HEK293 (cell line): ENCODE measurements at regions not wholly inside any gene's neighbourhood (a gene's known extent, or its start where the extent isn't known, plus 50 kb on each side); places are given as distances from the start of the nearest gene placed in this dataset.

Source experiments
- CTCF ChIA-PET: fragments of 350-600 bp; formaldehyde crosslinking; extraction: SDS; loops from one replicate; lab custom pipeline; 2021; ENCODE audit warnings: antibody characterized with exemption; lab: Yijun Ruan, JAX
- POLR2A ChIA-PET: fragments of 300-600 bp; formaldehyde crosslinking; extraction: SDS; loops from one replicate; lab custom pipeline; 2020; ENCODE audit warnings: antibody characterized with exemption, inconsistent platforms; lab: Yijun Ruan, JAX
- H3K27ac ChIP-seq: fragments of 200-500 bp; sonication (Bioruptor generic); 2 replicates; pipeline ENCODE4 v1.5.1; 2014; ENCODE audit warnings: low read depth, low read length, control low read depth, inconsistent platforms; ENCODE audit errors: extremely low read depth
- H3K36me3 ChIP-seq, 2 experiments: fragments of 200-500 bp in 1 of 2; sonication (Bioruptor generic) in 1 of 2; 1 replicate in 1 of 2; 2 replicates in 1 of 2; pipeline ENCODE4 v1.5.1; 2014 to 2017; ENCODE audit warnings: inconsistent platforms in 2 of 2, low read length in 2 of 2; ENCODE audit not compliant: control insufficient read depth in 2 of 2, insufficient read depth in 1 of 2
- H3K4me1 ChIP-seq: fragments of 200-500 bp; sonication (Bioruptor generic); 2 replicates; pipeline ENCODE4 v1.5.1; 2014; ENCODE audit warnings: mild to moderate bottlenecking, low read length, inconsistent platforms; ENCODE audit not compliant: control insufficient read depth, insufficient read depth
- H3K4me3 ChIP-seq: 2 replicates; pipeline ENCODE4 v1.5.1; 2011; ENCODE audit warnings: low read depth, mild to moderate bottlenecking, control low read depth, low read length, moderate library complexity
- H3K9me3 ChIP-seq: fragments of 200-500 bp; sonication (Bioruptor generic); 2 replicates; pipeline ENCODE4 v1.5.1; 2014; ENCODE audit warnings: low read depth, low read length, inconsistent platforms; ENCODE audit not compliant: control insufficient read depth, insufficient read depth
- BCL6B ChIP-seq: fragments of 450-650 bp; formaldehyde crosslinking; IDR thresholded peaks from 2 replicates; pipeline ENCODE4 v1.5.1; 2017; ENCODE audit warnings: missing biosample characterization, missing genetic modification characterization
- GLI2 ChIP-seq: fragments of 450-650 bp; formaldehyde crosslinking; IDR thresholded peaks from 2 replicates; pipeline ENCODE4; 2017; ENCODE audit warnings: missing biosample characterization, missing genetic modification characterization, low read depth, borderline replicate concordance
- GLIS1 ChIP-seq: fragments of 450-650 bp; formaldehyde crosslinking; IDR thresholded peaks from 2 replicates; pipeline ENCODE4 v1.5.1; 2016; ENCODE audit warnings: missing biosample characterization, missing genetic modification characterization
- IKZF3 ChIP-seq: fragments of 450-650 bp; IDR thresholded peaks from 2 replicates; pipeline ENCODE4 v1.5.0; 2018; ENCODE audit warnings: missing biosample characterization, mild to moderate bottlenecking, missing genetic modification characterization, moderate library complexity
- INSM2 ChIP-seq: fragments of 450-650 bp; formaldehyde crosslinking; IDR thresholded peaks from 2 replicates; pipeline ENCODE4 v1.5.1; 2016; ENCODE audit warnings: missing biosample characterization, missing genetic modification characterization
- KLF9 ChIP-seq: fragments of 450-650 bp; formaldehyde crosslinking; IDR thresholded peaks from 2 replicates; pipeline ENCODE4 v1.5.1; 2016; ENCODE audit warnings: missing biosample characterization, missing genetic modification characterization, low read depth
- MEIS1 ChIP-seq: sonication (generic); formaldehyde crosslinking; IDR thresholded peaks from 2 replicates; pipeline ENCODE4 v1.8.1; 2022; ENCODE audit warnings: missing genetic modification reagents, mild to moderate bottlenecking, borderline replicate concordance
- RBAK ChIP-seq: fragments of 450-650 bp; formaldehyde crosslinking; IDR thresholded peaks from 2 replicates; pipeline ENCODE4 v1.5.1; 2016; ENCODE audit warnings: missing biosample characterization, missing genetic modification characterization
- SCRT2 ChIP-seq: fragments of 450-650 bp; formaldehyde crosslinking; IDR thresholded peaks from 2 replicates; pipeline ENCODE4 v1.5.1; 2016; ENCODE audit warnings: missing biosample characterization, missing genetic modification characterization
- SETDB1 ChIP-seq: IDR thresholded peaks from one replicate; pipeline ENCODE4 v1.6.1; 2017; ENCODE audit warnings: mild to moderate bottlenecking, low read length, moderate library complexity, mixed read lengths; ENCODE audit not compliant: insufficient read length
- TRIM28 ChIP-seq: IDR thresholded peaks from 2 replicates; pipeline ENCODE4 v1.6.1; 2011; ENCODE audit warnings: low read length, control low read depth, borderline replicate concordance
- WT1 ChIP-seq: fragments of 450-650 bp; formaldehyde crosslinking; IDR thresholded peaks from 2 replicates; pipeline ENCODE4 v1.5.1; 2016; ENCODE audit warnings: missing biosample characterization, missing genetic modification characterization
- ZBTB48 ChIP-seq: fragments of 450-650 bp; formaldehyde crosslinking; IDR thresholded peaks from 2 replicates; pipeline ENCODE4 v1.5.1; 2016; ENCODE audit warnings: missing biosample characterization, missing genetic modification characterization
- ZNF133 ChIP-seq: fragments of 450-650 bp; formaldehyde crosslinking; IDR thresholded peaks from 2 replicates; pipeline ENCODE4 v1.5.1; 2016; ENCODE audit warnings: missing biosample characterization, missing genetic modification characterization
- ZNF148 ChIP-seq: fragments of 450-650 bp; formaldehyde crosslinking; IDR thresholded peaks from 2 replicates; pipeline ENCODE4 v1.5.0; 2017; ENCODE audit warnings: missing biosample characterization, missing genetic modification characterization, borderline replicate concordance
- ZNF155 ChIP-seq: fragments of 450-650 bp; formaldehyde crosslinking; IDR thresholded peaks from 2 replicates; pipeline ENCODE4 v1.5.1; 2016; ENCODE audit warnings: missing biosample characterization, missing genetic modification characterization
- ZNF184 ChIP-seq: fragments of 450-650 bp; IDR thresholded peaks from 2 replicates; pipeline ENCODE4 v1.5.1; 2018; ENCODE audit warnings: missing biosample characterization, mild to moderate bottlenecking, missing genetic modification characterization
- ZNF274 ChIP-seq, 2 experiments: fragments of 200-500 bp in 1 of 2; fragments of 450-650 bp in 1 of 2; sonication (Bioruptor generic) in 1 of 2; formaldehyde crosslinking in 1 of 2; IDR thresholded peaks; 2 replicates each; pipeline versions ENCODE4 v1.5.1 to v1.6.1; 2014 to 2016; ENCODE audit warnings: borderline replicate concordance in 1 of 2, inconsistent platforms in 1 of 2, low read length in 1 of 2, missing biosample characterization in 1 of 2, missing genetic modification characterization in 1 of 2
- ZNF280D ChIP-seq: fragments of 450-650 bp; formaldehyde crosslinking; IDR thresholded peaks from 2 replicates; pipeline ENCODE4 v1.5.1; 2016; ENCODE audit warnings: missing biosample characterization, missing genetic modification characterization
- ZNF324 ChIP-seq: fragments of 450-650 bp; formaldehyde crosslinking; IDR thresholded peaks from 2 replicates; pipeline ENCODE4 v1.5.1; 2016; ENCODE audit warnings: missing biosample characterization, missing genetic modification characterization
- ZNF366 ChIP-seq: fragments of 450-650 bp; formaldehyde crosslinking; conservative IDR thresholded peaks from 2 replicates; pipeline ENCODE4 v1.5.1; 2016; ENCODE audit warnings: missing biosample characterization, missing genetic modification characterization
- ZNF394 ChIP-seq: fragments of 450-650 bp; formaldehyde crosslinking; IDR thresholded peaks from 2 replicates; pipeline ENCODE4 v1.5.1; 2016; ENCODE audit warnings: missing biosample characterization, missing genetic modification characterization, mild to moderate bottlenecking, moderate library complexity, borderline replicate concordance
- ZNF571 ChIP-seq: fragments of 450-650 bp; formaldehyde crosslinking; IDR thresholded peaks from 2 replicates; pipeline ENCODE4 v1.5.0; 2017; ENCODE audit warnings: missing biosample characterization, missing genetic modification characterization
- ZNF629 ChIP-seq: fragments of 450-650 bp; formaldehyde crosslinking; IDR thresholded peaks from 2 replicates; pipeline ENCODE4 v1.5.1; 2017; ENCODE audit warnings: missing biosample characterization, missing genetic modification characterization
- ZNF830 ChIP-seq: fragments of 450-650 bp; IDR thresholded peaks from 2 replicates; pipeline ENCODE4 v1.5.0; 2018; ENCODE audit warnings: missing biosample characterization, missing genetic modification characterization, low read depth, mild to moderate bottlenecking, moderate library complexity

- no peaks in the 10 kb centered on the region for H3K9me3 ChIP-seq
- H3K4me3 ChIP-seq, result no peak overlapping the region
- no peak overlapping the region for H3K27ac ChIP-seq
- H3K36me3 ChIP-seq, result no peaks in the 10 kb centered on the region
- TF ChIP-seq ZNF394 (tag by site-specific recombination) (no peak), ZNF366 (tag by site-specific recombination) (no peak), ZNF324 (tag by site-specific recombination) (no peak), ZNF274 (IDR thresholded peaks at IDR 0.05; ENCODE audit: low read length) (no peak), ZNF274 (tag by site-specific recombination; IDR thresholded peaks at IDR 0.05; ENCODE audit: borderline replicate concordance) (no peak), ZNF133 (no peak), IKZF3 (tag by site-specific recombination) (no peak), BCL6B (tag by site-specific recombination) (no peak), KLF9 (tag by site-specific recombination) (no peak), MEIS1 (CRISPR knock-in tag) (no peak), ZNF830 (tag by site-specific recombination) (no peak), GLI2 (tag by site-specific recombination) (no peak), ZNF280D (no peak), ZBTB48 (no peak)
- POLR2A ChIA-PET, result no interaction called here
- CTCF ChIA-PET, result interaction anchor here (0.6 kb wide), 1 partner anchor 18 kb away, joined by 3 read pairs; no protein-coding TSS in a partner anchor
- 0 out of 2 replicates have a peak, but pooled peaks cover 3% of the 10 kb centered on the region for H3K4me1 ChIP-seq
Observed at GRCh38 chr1:233540816-233541215, 73.1 kb upstream of the KCNK1 start.

- Histone ChIP-seq H3K4me1 (0 out of 2 replicates have a peak, but pooled peaks cover 3% of the 10 kb centered on the region), H3K36me3 (no peaks in the 10 kb centered on the region), H3K27ac (no peak overlapping the region), H3K9me3 (no peaks in the 10 kb centered on the region), H3K4me3 (no peak overlapping the region)
- ChIA-PET CTCF (interaction anchor here (0.5 to 1.6 kb wide), 3 partner anchors 40 to 248 kb away, joined by 3 read pairs; no protein-coding TSS in a partner anchor), POLR2A (interaction anchor here (0.5 kb wide), 1 partner anchor 124 kb away, joined by 3 read pairs; no protein-coding TSS in a partner anchor)
- TF ChIP-seq SETDB1, result peak; percentile 17
- no peak for TF ChIP-seq ZNF155
- peak; percentile 92 for TF ChIP-seq ZNF184 (tag by site-specific recombination)
- TF ChIP-seq ZNF148 (tag by site-specific recombination), result no peak
- peak; percentile 81 for TF ChIP-seq ZNF629 (tag by site-specific recombination)
- peak; percentile 17; the same call in 1 of the 2 replicates for TF ChIP-seq ZNF394 (tag by site-specific recombination)
- peak; percentile 80 for TF ChIP-seq INSM2 (tag by site-specific recombination)
- TF ChIP-seq SCRT2 (tag by site-specific recombination), result peak; percentile 70; the same call in 1 of the 2 replicates
- 0 out of 2 replicates have a peak, but pooled peaks have one; percentile 14 for TF ChIP-seq RBAK (tag by site-specific recombination)
- peak; percentile 67 for TF ChIP-seq GLIS1 (tag by site-specific recombination)
- TF ChIP-seq WT1 (tag by site-specific recombination), result peak; percentile 82
- TF ChIP-seq ZNF571 (tag by site-specific recombination), result no peak
- TF ChIP-seq TRIM28, result peak; percentile 86; the same call in 1 of the 2 replicates
Observed at GRCh38 chr1:233543338-233544255, 70.3 kb upstream of the KCNK1 start.
